ENCODE measurements at regions not wholly inside any gene's neighbourhood (a gene's known extent, or its start where the extent isn't known, plus 50 kb on each side); places are given as distances from the start of the nearest gene placed in this dataset.

DNA sequence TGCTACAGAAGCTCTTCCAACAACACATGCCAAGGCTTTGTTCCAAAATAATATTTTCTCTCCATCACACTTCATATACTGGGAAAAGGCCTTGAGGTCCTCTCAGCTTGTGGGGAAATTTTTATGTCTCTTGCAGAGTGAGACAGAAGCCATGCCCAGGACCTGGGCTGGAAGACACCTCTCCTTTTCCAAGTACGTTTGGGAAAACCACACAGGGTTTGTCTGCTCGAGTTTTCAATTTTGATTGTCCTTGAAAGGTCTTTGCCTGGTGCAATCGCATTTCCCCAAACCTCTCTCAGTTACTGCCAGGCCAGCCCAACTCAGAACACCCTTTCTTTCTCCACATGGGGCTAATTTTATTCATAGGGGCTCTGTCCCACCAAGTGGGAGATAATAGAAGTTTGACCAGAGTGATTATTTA is 272.2 kb downstream of the OSR1 start:
- no peaks in the 10 kb centered on the region for H3K9me1 ChIP-seq (ENCODE audit: control insufficient read depth, insufficient read depth, low read length)
- no peak for TF ChIP-seq KDM1A (IDR thresholded peaks at IDR 0.05)
- no peak for TF ChIP-seq GATAD2A (IDR thresholded peaks at IDR 0.05)
- TF ChIP-seq BCLAF1 (IDR thresholded peaks at IDR 0.05; ENCODE audit: borderline replicate concordance in 1 of 2, control insufficient read depth in 1 of 2, low read depth in 2 of 2, low read length in 1 of 2) = no peak
- no peak for TF ChIP-seq ZNF780A (CRISPR knock-in tag; IDR thresholded peaks at IDR 0.05)
- no peak for DNase-seq (ENCODE audit: extremely low read depth in 1 of 4, low spot score in 3 of 4)
- H3K36me3 ChIP-seq (ENCODE audit: control insufficient read depth, insufficient read depth, low read length) = no peaks in the 10 kb centered on the region
- FAIRE-seq = no peak
- no peaks in the 10 kb centered on the region for H3K27me3 ChIP-seq (ENCODE audit: control insufficient read depth in 2 of 2, insufficient read depth in 2 of 2, low read length in 2 of 2)
- BruUV-seq (replicated peaks) = no TSS peak
- no peak overlapping the region for H3K4me2 ChIP-seq (ENCODE audit: insufficient read depth, low read length)
- H3K79me2 ChIP-seq (ENCODE audit: control insufficient read depth, insufficient read depth, low read length) = no peaks in the 10 kb centered on the region
- H4K20me1 ChIP-seq (replicated peaks; ENCODE audit: control insufficient read depth, insufficient read depth, low read length) = no peaks in the 10 kb centered on the region
- CTCF ChIA-PET (ENCODE audit: low intra/inter-chr PET ratio) = no interaction called here
- H3K4me3 ChIP-seq = no peak overlapping the region
- H3K27ac ChIP-seq (ENCODE audit: extremely low read depth, low read depth, low read length) = no peak overlapping the region
- in situ Hi-C loops (cut with MboI) (no loop called here), intact Hi-C loops (cut with micrococcal nuclease) (no loop called here)
- no peak overlapping the region for H2AFZ ChIP-seq (ENCODE audit: low read depth, low read length)
- POLR2A ChIA-PET = no interaction called here
- H3K9me3 ChIP-seq (replicated peaks; ENCODE audit: control insufficient read depth, insufficient read depth, low read depth, low read length) = no peaks in the 10 kb centered on the region
- ATAC-seq = no peak
- WGBS (ENCODE audit: insufficient coverage, low coverage, missing lambda C conversion rate) = 0% methylated on average over 3 of the region's 3 CpGs
- H3K9ac ChIP-seq (ENCODE audit: insufficient read depth in 1 of 2, low read depth in 2 of 2, low read length in 2 of 2) = no peak overlapping the region
- H3K4me1 ChIP-seq (replicated peaks in 1 of 2; ENCODE audit: control insufficient read depth in 2 of 2, insufficient read depth in 2 of 2, low read length in 2 of 2) = no peaks in the 10 kb centered on the region
